Spleen (tissue), 7 donors: ENCODE measurements at regions not wholly inside any gene's neighbourhood (a gene's known extent, or its start where the extent isn't known, plus 50 kb on each side); places are given as distances from the start of the nearest gene placed in this dataset.

Source experiments
- POLR2A ChIP-seq, 3 donors: fragments of 450-650 bp; IDR thresholded peaks; one replicate each; pipeline ENCODE4 v1.5.1; 2017; ENCODE audit warnings: antibody characterized with exemption in 3 of 3, mild to moderate bottlenecking in 1 of 3
- POLR2AphosphoS5 ChIP-seq, 3 donors: sonication (generic); formaldehyde crosslinking; IDR thresholded peaks; one replicate each; pipeline ENCODE4 v1.5.1; 2017; ENCODE audit warnings: antibody characterized with exemption in 3 of 3
- TF ChIP-seq, protein P1 (sequence below), 11 experiments: fragments of 200-600 bp in 7 of 11; fragments of 450-650 bp in 4 of 11; sonication (generic) in 4 of 11; IDR thresholded peaks in 8 of 11; conservative IDR thresholded peaks in 3 of 11; 1 replicate in 7 of 11; 2 replicates in 4 of 11; pipeline versions ENCODE4 v1.4.0 to v1.8.0; 2016 to 2021; ENCODE audit warnings: antibody characterized with exemption in 11 of 11, inconsistent platforms in 4 of 11, mild to moderate bottlenecking in 1 of 11
- donor health status: DM: no; HTN: no; CAD: no; lungs with moderate emphysema.
- donor health status: DM: no; HTN: no; CAD: no.
- donor health status: DM: no; HTN: no; CAD: no.

DNA sequence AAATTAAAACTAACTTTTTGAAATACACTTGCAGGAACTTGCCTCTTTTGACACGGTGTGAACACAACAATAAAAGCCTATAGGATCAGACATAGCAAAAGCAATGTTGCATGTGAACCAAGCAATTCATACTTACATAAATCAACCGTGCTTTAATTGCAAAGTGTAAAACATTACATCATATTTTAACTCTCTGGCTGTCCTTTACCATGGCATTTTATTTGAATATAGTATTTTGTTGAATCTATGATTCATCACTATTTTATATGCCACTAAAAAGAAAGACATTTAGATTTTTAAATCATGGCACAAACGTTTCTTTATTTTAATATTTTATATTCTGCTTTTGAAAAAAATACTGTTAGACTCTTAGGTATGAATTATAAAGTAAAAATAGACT is 757.0 kb upstream of the KCND2 start:
- TF ChIP-seq, protein P1, sequence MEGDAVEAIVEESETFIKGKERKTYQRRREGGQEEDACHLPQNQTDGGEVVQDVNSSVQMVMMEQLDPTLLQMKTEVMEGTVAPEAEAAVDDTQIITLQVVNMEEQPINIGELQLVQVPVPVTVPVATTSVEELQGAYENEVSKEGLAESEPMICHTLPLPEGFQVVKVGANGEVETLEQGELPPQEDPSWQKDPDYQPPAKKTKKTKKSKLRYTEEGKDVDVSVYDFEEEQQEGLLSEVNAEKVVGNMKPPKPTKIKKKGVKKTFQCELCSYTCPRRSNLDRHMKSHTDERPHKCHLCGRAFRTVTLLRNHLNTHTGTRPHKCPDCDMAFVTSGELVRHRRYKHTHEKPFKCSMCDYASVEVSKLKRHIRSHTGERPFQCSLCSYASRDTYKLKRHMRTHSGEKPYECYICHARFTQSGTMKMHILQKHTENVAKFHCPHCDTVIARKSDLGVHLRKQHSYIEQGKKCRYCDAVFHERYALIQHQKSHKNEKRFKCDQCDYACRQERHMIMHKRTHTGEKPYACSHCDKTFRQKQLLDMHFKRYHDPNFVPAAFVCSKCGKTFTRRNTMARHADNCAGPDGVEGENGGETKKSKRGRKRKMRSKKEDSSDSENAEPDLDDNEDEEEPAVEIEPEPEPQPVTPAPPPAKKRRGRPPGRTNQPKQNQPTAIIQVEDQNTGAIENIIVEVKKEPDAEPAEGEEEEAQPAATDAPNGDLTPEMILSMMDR (IDR thresholded peaks at IDR 0.05 in 8 of 11, conservative IDR thresholded peaks at IDR 0.05 in 3 of 11) = no peak
- TF ChIP-seq POLR2A (IDR thresholded peaks at IDR 0.05) (no peak), POLR2AphosphoS5 (IDR thresholded peaks at IDR 0.05) (no peak)
